Astrocyte of the cerebellum (primary cell): ENCODE measurements at regions not wholly inside any gene's neighbourhood (a gene's known extent, or its start where the extent isn't known, plus 50 kb on each side); places are given as distances from the start of the nearest gene placed in this dataset.

Experiments
- DNase-seq: peaks from one replicate; pipeline ENCODE4 v3.0.0-alpha.2; 2011; ENCODE audit warnings: low read depth
- H3K4me3 ChIP-seq: 2 replicates; pipeline ENCODE4 v1.5.1; 2011; ENCODE audit warnings: mild to moderate bottlenecking, low read depth, low read length, moderate library complexity
- CTCF ChIP-seq: IDR thresholded peaks from 2 replicates; pipeline ENCODE4 v1.5.1; 2012; ENCODE audit warnings: low read length, low read depth, moderate library complexity, mild to moderate bottlenecking; ENCODE audit errors: missing control alignments
- in situ Hi-C: cut with HindIII; loops from 2 replicates; pipeline ENCODE4 v1.10.0; 2017; ENCODE audit warnings: low sequenced_read_pairs

GRCh38 chr3:176661432-176661964, 535.8 kb downstream of the TBL1XR1 start:
- H3K4me3 ChIP-seq: no peak overlapping the region
- TF ChIP-seq CTCF: no peak
- in situ Hi-C loops: no loop called here
- no peak for DNase-seq

GRCh38 chr3:176655404-176656094, 541.7 kb downstream of the TBL1XR1 start:
- DNase-seq: no peak
- H3K4me3 ChIP-seq: no peak overlapping the region
- in situ Hi-C loops: no loop called here
- TF ChIP-seq CTCF: no peak

- in situ Hi-C loops: no loop called here
- H3K4me3 ChIP-seq: no peak overlapping the region
- DNase-seq: no peak
- no peak for TF ChIP-seq CTCF
These were observed 545.7 kb downstream of the TBL1XR1 start for GRCh38 chr3:176651622-176652021.

GRCh38 chr3:176650478-176650877, 546.8 kb downstream of the TBL1XR1 start:
- no peak for DNase-seq
- H3K4me3 ChIP-seq: no peak overlapping the region
- TF ChIP-seq CTCF: no peak
- in situ Hi-C loops: no loop called here

GRCh38 chr3:176647987-176648386, 549.3 kb downstream of the TBL1XR1 start:
- in situ Hi-C loops: no loop called here

GRCh38 chr3:176633511-176633910, 563.8 kb downstream of the TBL1XR1 start:
- no peak overlapping the region for H3K4me3 ChIP-seq
- no peak for DNase-seq
- in situ Hi-C loops: loop anchor here (5.0 kb wide), 1 partner anchor 59 kb away; no protein-coding TSS in a partner anchor
- no peak for TF ChIP-seq CTCF

More at GRCh38 chr3:176647987-176648386, 549.3 kb downstream of the TBL1XR1 start:
- TF ChIP-seq CTCF: no peak
- DNase-seq: no peak
- no peak overlapping the region for H3K4me3 ChIP-seq
